IMR-90 (cell line): ENCODE measurements at regions not wholly inside any gene's neighbourhood (a gene's known extent, or its start where the extent isn't known, plus 50 kb on each side); places are given as distances from the start of the nearest gene placed in this dataset.
"Not testable (repeated sequence)": the region's sequence is repeated elsewhere in the genome, so short reads cannot be mapped to it uniquely, and the experiment has no call there.

Source experiments
- BHLHE40 ChIP-seq: fragments of 150-350 bp; IDR thresholded peaks from 2 replicates; pipeline ENCODE4 v1.6.1; 2016; ENCODE audit warnings: mild to moderate bottlenecking, low read depth, low read length
- CEBPB ChIP-seq: IDR thresholded peaks from 2 replicates; pipeline ENCODE4 v1.6.1; 2012; ENCODE audit warnings: low read depth, low read length, improper control_type of control experiment
- MAZ ChIP-seq: IDR thresholded peaks from 2 replicates; pipeline ENCODE4 v1.6.1; 2012; ENCODE audit warnings: low read depth, mild to moderate bottlenecking, low read length, improper control_type of control experiment, moderate library complexity, borderline replicate concordance
- MXI1 ChIP-seq: IDR thresholded peaks from 2 replicates; pipeline ENCODE4 v1.6.1; 2012; ENCODE audit warnings: low read depth, mild to moderate bottlenecking, low read length, moderate library complexity, borderline replicate concordance
- POLR2A ChIP-seq: IDR thresholded peaks from 2 replicates; pipeline ENCODE4 v1.6.1; 2012; ENCODE audit warnings: mild to moderate bottlenecking, low read depth, low read length
- RAD21 ChIP-seq: IDR thresholded peaks from 2 replicates; pipeline ENCODE4 v1.6.1; 2012; ENCODE audit warnings: low read length, improper control_type of control experiment
- RCOR1 ChIP-seq: IDR thresholded peaks from 2 replicates; pipeline ENCODE4 v1.6.1; 2012; ENCODE audit warnings: mild to moderate bottlenecking, low read length, improper control_type of control experiment; ENCODE audit not compliant: insufficient replicate concordance
- TF ChIP-seq, protein P1 (sequence below): conservative IDR thresholded peaks from 2 replicates; pipeline ENCODE4 v1.5.1; 2012; ENCODE audit warnings: mild to moderate bottlenecking, low read depth, low read length, improper control_type of control experiment

DNA sequence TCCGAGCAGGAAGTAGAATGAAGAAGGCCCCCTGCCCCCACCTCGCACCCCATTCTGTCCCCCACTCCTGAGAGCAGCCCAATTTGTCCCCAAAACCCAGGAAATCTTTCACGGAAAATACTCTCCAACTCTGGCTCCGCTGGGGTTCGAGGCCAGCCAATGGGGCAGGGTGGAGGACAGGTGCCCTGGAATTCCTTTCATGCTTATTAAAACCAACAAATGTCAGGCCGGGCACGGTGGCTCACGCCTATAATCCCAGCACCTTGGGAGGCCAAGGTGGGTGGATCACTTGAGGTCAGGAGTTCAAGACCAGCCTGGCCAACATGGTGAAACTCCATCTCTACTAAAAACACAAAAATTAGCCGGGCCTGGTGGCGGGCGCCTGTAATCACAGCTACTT, 214.9 kb downstream of the TFCP2L1 start:
- TF ChIP-seq, protein P1, sequence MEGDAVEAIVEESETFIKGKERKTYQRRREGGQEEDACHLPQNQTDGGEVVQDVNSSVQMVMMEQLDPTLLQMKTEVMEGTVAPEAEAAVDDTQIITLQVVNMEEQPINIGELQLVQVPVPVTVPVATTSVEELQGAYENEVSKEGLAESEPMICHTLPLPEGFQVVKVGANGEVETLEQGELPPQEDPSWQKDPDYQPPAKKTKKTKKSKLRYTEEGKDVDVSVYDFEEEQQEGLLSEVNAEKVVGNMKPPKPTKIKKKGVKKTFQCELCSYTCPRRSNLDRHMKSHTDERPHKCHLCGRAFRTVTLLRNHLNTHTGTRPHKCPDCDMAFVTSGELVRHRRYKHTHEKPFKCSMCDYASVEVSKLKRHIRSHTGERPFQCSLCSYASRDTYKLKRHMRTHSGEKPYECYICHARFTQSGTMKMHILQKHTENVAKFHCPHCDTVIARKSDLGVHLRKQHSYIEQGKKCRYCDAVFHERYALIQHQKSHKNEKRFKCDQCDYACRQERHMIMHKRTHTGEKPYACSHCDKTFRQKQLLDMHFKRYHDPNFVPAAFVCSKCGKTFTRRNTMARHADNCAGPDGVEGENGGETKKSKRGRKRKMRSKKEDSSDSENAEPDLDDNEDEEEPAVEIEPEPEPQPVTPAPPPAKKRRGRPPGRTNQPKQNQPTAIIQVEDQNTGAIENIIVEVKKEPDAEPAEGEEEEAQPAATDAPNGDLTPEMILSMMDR, result not testable (repeated sequence)
- TF ChIP-seq RAD21, CEBPB, POLR2A, MAZ, BHLHE40, RCOR1, MXI1: not testable (repeated sequence)
